Panc1 (cell line): ENCODE measurements at regions not wholly inside any gene's neighbourhood (a gene's known extent, or its start where the extent isn't known, plus 50 kb on each side); places are given as distances from the start of the nearest gene placed in this dataset.

Experiments
- CTCF ChIP-seq: fragments of 450-650 bp; IDR thresholded peaks from 2 replicates; pipeline ENCODE4 v1.5.1; 2017; ENCODE audit warnings: mild to moderate bottlenecking
- POLR2AphosphoS5 ChIP-seq: IDR thresholded peaks from 2 replicates; pipeline ENCODE4 v1.6.1; 2012; ENCODE audit warnings: mild to moderate bottlenecking, low read depth, low read length, moderate library complexity
- TF ChIP-seq, protein P1 (sequence below), 2 experiments: IDR thresholded peaks; 2 replicates each; pipeline ENCODE4 v1.6.1; 2011 to 2012; ENCODE audit warnings: low read depth in 2 of 2, control low read depth in 1 of 2, low read length in 1 of 2, mild to moderate bottlenecking in 1 of 2, moderate library complexity in 1 of 2; ENCODE audit not compliant: insufficient read depth in 1 of 2

GRCh38 chr16:17947637-17948036 lies 388.9 kb downstream of the NPIPA8 start:
- no peak for TF ChIP-seq CTCF
- TF ChIP-seq, protein P1, sequence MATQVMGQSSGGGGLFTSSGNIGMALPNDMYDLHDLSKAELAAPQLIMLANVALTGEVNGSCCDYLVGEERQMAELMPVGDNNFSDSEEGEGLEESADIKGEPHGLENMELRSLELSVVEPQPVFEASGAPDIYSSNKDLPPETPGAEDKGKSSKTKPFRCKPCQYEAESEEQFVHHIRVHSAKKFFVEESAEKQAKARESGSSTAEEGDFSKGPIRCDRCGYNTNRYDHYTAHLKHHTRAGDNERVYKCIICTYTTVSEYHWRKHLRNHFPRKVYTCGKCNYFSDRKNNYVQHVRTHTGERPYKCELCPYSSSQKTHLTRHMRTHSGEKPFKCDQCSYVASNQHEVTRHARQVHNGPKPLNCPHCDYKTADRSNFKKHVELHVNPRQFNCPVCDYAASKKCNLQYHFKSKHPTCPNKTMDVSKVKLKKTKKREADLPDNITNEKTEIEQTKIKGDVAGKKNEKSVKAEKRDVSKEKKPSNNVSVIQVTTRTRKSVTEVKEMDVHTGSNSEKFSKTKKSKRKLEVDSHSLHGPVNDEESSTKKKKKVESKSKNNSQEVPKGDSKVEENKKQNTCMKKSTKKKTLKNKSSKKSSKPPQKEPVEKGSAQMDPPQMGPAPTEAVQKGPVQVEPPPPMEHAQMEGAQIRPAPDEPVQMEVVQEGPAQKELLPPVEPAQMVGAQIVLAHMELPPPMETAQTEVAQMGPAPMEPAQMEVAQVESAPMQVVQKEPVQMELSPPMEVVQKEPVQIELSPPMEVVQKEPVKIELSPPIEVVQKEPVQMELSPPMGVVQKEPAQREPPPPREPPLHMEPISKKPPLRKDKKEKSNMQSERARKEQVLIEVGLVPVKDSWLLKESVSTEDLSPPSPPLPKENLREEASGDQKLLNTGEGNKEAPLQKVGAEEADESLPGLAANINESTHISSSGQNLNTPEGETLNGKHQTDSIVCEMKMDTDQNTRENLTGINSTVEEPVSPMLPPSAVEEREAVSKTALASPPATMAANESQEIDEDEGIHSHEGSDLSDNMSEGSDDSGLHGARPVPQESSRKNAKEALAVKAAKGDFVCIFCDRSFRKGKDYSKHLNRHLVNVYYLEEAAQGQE (IDR thresholded peaks at IDR 0.05; ENCODE audit: insufficient read depth in 1 of 2, low read depth in 2 of 2, low read length in 1 of 2): no peak
- no peak for TF ChIP-seq POLR2AphosphoS5
